ENCODE measurements at regions not wholly inside any gene's neighbourhood (a gene's known extent, or its start where the extent isn't known, plus 50 kb on each side); places are given as distances from the start of the nearest gene placed in this dataset.

GRCh38 chr14:28493516-28493915, 273.1 kb upstream of the FOXG1 start:
- no peaks in the 10 kb centered on the region for H3K9me3 ChIP-seq (ENCODE audit: low read length)
- H3K9ac ChIP-seq (ENCODE audit: low read length) = no peak overlapping the region
- no peak overlapping the region for H2AFZ ChIP-seq (ENCODE audit: low read depth, low read length)
- H3K36me3 ChIP-seq (ENCODE audit: insufficient read depth, low read length) = no peaks in the 10 kb centered on the region
- TF ChIP-seq RAD21 (conservative IDR thresholded peaks at IDR 0.05) = no peak
- TF ChIP-seq, protein P1, sequence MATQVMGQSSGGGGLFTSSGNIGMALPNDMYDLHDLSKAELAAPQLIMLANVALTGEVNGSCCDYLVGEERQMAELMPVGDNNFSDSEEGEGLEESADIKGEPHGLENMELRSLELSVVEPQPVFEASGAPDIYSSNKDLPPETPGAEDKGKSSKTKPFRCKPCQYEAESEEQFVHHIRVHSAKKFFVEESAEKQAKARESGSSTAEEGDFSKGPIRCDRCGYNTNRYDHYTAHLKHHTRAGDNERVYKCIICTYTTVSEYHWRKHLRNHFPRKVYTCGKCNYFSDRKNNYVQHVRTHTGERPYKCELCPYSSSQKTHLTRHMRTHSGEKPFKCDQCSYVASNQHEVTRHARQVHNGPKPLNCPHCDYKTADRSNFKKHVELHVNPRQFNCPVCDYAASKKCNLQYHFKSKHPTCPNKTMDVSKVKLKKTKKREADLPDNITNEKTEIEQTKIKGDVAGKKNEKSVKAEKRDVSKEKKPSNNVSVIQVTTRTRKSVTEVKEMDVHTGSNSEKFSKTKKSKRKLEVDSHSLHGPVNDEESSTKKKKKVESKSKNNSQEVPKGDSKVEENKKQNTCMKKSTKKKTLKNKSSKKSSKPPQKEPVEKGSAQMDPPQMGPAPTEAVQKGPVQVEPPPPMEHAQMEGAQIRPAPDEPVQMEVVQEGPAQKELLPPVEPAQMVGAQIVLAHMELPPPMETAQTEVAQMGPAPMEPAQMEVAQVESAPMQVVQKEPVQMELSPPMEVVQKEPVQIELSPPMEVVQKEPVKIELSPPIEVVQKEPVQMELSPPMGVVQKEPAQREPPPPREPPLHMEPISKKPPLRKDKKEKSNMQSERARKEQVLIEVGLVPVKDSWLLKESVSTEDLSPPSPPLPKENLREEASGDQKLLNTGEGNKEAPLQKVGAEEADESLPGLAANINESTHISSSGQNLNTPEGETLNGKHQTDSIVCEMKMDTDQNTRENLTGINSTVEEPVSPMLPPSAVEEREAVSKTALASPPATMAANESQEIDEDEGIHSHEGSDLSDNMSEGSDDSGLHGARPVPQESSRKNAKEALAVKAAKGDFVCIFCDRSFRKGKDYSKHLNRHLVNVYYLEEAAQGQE (IDR thresholded peaks at IDR 0.05; ENCODE audit: borderline replicate concordance) = no peak
- no peak for TF ChIP-seq POLR2AphosphoS5 (IDR thresholded peaks at IDR 0.05)
- TF ChIP-seq SMC3 (conservative IDR thresholded peaks at IDR 0.05; ENCODE audit: poor library complexity) = no peak
- TF ChIP-seq EP300 (conservative IDR thresholded peaks at IDR 0.05; ENCODE audit: poor library complexity, severe bottlenecking) = no peak
- TF ChIP-seq TAF1 (IDR thresholded peaks at IDR 0.05; ENCODE audit: low read depth) = no peak
- TF ChIP-seq MXI1 (conservative IDR thresholded peaks at IDR 0.05; ENCODE audit: poor library complexity, severe bottlenecking) = no peak
- no peak for TF ChIP-seq EZH2 (IDR thresholded peaks at IDR 0.05; ENCODE audit: borderline replicate concordance, insufficient read depth, low read length, poor library complexity, severe bottlenecking)
- TF ChIP-seq CTCF (IDR thresholded peaks at IDR 0.05; ENCODE audit: poor library complexity, severe bottlenecking) = no peak
- no peaks in the 10 kb centered on the region for H4K20me1 ChIP-seq (ENCODE audit: insufficient read depth)
- H3K79me2 ChIP-seq (replicated peaks; ENCODE audit: insufficient read depth, low read length) = no peaks in the 10 kb centered on the region
- no peak overlapping the region for H3K4me2 ChIP-seq (ENCODE audit: low read length)
- H3K9me2 ChIP-seq (ENCODE audit: insufficient read depth, low read length) = no peaks in the 10 kb centered on the region
- no peaks in the 10 kb centered on the region for H3K27me3 ChIP-seq (ENCODE audit: insufficient read depth, low read depth, low read length)
- H3F3A ChIP-seq (ENCODE audit: insufficient read depth, low read length, poor library complexity, severe bottlenecking) = no peaks in the 10 kb centered on the region
- H3K4me3 ChIP-seq (ENCODE audit: low read length) = no peak overlapping the region
- H3K27ac ChIP-seq (ENCODE audit: low read length) = no peak overlapping the region

- Histone ChIP-seq H2AFZ (ENCODE audit: low read depth, low read length) (no peak overlapping the region), H3K27ac (ENCODE audit: low read length) (no peak overlapping the region), H3K9me3 (ENCODE audit: low read length) (no peaks in the 10 kb centered on the region), H3F3A (ENCODE audit: insufficient read depth, low read length, poor library complexity, severe bottlenecking) (no peaks in the 10 kb centered on the region), H3K27me3 (ENCODE audit: insufficient read depth, low read depth, low read length) (no peaks in the 10 kb centered on the region), H3K4me2 (ENCODE audit: low read length) (no peak overlapping the region), H3K9ac (ENCODE audit: low read length) (no peak overlapping the region), H3K9me2 (ENCODE audit: insufficient read depth, low read length) (no peaks in the 10 kb centered on the region), H3K79me2 (replicated peaks; ENCODE audit: insufficient read depth, low read length) (no peaks in the 10 kb centered on the region), H4K20me1 (ENCODE audit: insufficient read depth) (no peaks in the 10 kb centered on the region), H3K4me3 (ENCODE audit: low read length) (no peak overlapping the region), H3K36me3 (ENCODE audit: insufficient read depth, low read length) (no peaks in the 10 kb centered on the region)
- TF ChIP-seq RAD21 (conservative IDR thresholded peaks at IDR 0.05) = no peak
- TF ChIP-seq, protein P1 (IDR thresholded peaks at IDR 0.05; ENCODE audit: borderline replicate concordance) = no peak
- no peak for TF ChIP-seq EP300 (conservative IDR thresholded peaks at IDR 0.05; ENCODE audit: poor library complexity, severe bottlenecking)
- TF ChIP-seq CTCF (IDR thresholded peaks at IDR 0.05; ENCODE audit: poor library complexity, severe bottlenecking) = no peak
- no peak for TF ChIP-seq TAF1 (IDR thresholded peaks at IDR 0.05; ENCODE audit: low read depth)
- TF ChIP-seq POLR2AphosphoS5 (IDR thresholded peaks at IDR 0.05) = no peak
- TF ChIP-seq EZH2 (IDR thresholded peaks at IDR 0.05; ENCODE audit: borderline replicate concordance, insufficient read depth, low read length, poor library complexity, severe bottlenecking) = no peak
- TF ChIP-seq SMC3 (conservative IDR thresholded peaks at IDR 0.05; ENCODE audit: poor library complexity) = no peak
- no peak for TF ChIP-seq MXI1 (conservative IDR thresholded peaks at IDR 0.05; ENCODE audit: poor library complexity, severe bottlenecking)
These were observed 272.4 kb upstream of the FOXG1 start for GRCh38 chr14:28494196-28494595.
